Right hindlimb (tissue), 1 donor: ENCODE measurements at regions not wholly inside any gene's neighbourhood (a gene's known extent, or its start where the extent isn't known, plus 50 kb on each side); places are given as distances from the start of the nearest gene placed in this dataset.
A peak's percentile ranks its signal among the peaks of the same experiment; 100 is the strongest.
"Not testable (repeated sequence)": the region's sequence is repeated elsewhere in the genome, so short reads cannot be mapped to it uniquely, and the experiment has no call there.

Source experiments
- DNase-seq: peaks from one replicate; pipeline ENCODE4 v3.0.0-alpha.2; 2018

DNA sequence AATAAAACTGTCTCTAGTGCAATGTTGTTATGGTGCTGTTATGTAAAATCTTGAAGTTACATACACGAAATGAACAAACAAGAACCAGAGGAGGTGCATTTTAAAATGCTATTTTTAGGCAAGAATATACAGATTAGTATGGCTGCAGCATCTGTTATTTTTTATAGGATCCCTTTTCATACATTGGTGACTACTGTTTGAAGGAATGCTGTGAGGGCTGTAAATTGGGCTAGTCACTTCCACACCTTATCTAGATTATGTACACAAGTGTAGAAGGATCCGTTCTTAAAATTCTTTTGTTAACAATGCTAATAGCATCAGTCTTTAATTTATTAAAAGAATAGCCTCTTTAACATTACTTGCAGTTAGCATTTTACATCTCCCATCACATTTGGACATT, 284.3 kb upstream of the MDGA2 start:
- DNase-seq, result no peak

DNA sequence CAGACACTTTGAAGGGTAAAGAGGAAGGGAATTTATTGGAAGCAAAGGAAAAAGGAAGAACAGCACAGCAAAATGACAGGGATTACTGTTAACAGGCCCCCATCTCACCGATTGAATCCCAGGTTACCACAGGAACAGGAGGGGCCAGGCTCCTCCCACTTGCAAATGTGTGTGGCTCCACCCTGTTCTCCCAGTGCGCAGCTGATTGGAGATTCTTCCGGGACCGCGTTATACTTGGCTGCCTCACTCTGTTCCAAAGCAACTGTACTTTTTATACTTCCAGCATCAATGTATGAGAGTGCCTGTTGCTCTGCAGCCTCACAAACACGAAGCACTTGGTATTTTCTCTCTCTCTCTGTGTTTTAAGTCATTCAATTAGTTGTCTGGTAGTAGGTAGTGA, 273.6 kb upstream of the MDGA2 start:
- no peak for DNase-seq

DNA sequence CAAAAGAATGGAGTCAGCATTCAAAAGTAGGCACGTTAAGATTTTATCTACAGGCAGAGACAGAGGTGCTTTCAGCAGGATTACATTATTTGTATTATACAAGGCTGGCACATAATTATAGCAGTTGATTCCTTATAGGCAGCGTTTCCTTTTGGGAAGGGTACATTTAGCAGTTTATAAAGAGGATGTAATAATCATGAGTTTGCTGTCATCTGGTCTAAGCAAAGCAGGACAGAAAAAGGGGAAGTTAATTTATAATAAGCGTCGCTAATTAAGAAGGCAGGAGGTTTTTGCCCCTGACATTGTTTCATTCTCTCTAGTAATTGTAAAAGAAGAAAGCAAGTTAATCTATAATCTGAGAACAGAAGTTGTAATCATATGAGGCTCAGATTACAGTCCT, 259.9 kb upstream of the MDGA2 start:
- no peak for DNase-seq

DNA sequence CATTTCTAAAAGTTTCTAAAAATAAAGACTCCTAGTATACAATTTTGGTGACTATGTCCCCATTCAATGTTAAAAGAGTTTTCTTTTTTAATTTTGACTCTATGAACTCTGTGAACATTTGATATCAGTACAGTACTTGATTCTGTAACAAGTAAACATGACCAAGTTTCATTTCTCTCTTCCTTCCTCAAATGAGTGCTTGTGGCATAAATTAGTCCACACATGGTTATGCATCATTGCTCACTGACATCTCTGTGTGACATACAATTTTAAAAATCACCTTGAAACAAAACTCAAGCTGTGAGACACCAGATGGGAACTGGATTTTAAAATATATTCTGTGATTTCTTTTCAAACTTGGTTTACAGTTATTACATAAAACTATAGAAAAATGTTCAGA, 253.9 kb upstream of the MDGA2 start:
- no peak for DNase-seq

DNA sequence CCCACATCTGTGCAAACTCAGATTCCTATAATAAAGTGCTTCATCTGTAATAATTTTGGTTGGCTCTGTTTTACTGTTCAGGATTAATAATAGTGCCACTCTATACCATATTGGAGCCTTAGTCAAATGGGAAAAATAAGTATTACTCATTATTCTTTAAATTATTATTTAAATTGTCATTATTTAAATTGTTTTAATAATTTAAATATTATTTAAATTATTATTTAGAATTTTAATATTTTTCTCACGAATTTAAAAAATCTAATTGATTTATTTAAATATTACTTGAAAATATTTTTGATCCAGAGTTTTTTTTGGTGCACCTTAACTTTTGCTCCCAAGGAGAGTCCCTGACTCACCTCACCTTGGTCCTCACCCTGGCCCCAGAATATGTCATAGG, 245.7 kb upstream of the MDGA2 start:
- no peak for DNase-seq

DNA sequence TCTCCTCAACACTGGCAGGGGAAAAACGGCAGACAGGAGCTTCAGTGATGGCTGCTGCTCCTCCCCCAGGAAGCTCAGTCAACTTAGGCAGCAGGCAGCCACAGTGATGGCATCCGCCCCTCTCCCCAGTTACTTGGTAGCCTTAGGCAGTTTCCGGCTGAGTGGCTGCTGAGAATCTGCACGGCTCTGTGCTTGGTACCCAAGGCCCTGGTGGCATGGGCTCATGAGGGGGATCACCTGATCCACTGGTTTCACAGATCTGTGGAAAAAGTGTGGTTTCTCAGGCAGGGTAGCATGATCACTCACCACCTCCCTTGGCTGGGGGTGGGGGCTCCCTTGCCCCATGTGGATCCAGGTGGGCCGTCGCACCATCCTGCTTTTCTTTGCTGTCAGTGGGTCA, 244.6 kb upstream of the MDGA2 start:
- DNase-seq, result no peak

DNA sequence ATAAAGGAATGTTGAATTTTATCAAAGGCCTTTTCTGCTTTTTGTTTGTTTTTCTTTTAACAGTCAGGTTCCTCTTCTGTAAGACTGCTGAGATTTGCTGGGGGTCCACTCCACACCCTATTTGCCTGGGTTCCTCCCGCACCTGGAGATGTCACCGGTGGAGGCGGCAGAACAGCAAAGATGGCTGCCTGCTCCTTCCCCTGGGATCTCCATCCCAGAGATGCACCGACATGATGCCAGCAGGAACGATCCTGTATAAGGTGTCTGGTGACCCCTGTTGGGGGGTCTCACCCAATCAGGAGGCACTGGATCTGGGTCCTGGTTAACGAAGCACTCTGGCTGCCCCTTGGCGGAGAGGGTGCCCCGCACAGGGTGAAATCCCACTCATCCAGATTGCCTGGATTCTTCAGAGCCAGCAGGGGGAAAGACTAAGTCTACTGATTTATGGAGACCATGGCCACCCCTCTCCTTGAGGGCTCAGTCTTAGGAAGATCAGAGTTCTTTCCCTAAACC, 244.0 kb upstream of the MDGA2 start:
- no peak for DNase-seq

DNA sequence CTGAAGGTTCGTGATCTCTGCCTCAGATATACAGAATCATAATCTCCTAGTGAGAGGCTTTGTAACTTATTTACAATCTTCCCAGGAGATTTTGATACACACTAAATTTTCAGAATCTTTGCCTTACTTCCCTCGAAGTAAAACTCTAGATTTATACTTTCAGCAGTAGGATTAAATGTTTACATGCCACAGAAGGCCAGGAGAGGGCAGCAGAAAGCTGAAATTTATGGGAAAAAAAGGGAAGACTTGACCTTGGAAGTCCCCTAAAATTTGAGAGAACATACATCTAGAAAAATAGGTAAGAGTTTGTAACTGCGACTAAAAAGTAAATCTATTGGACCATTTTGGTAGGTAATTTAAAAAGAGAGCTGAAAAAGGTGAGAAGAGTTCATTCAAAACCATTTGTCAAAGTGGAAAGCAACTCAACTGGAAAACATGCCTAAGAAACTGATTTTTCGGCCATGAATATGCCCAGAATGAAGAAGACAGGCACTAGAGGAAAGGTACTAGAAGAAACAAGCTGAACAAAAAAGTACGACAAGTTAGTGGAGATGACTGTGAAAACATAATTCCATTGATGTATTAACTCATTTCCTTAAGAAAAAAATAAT, 242.0 kb upstream of the MDGA2 start:
- DNase-seq, result peak; percentile 29

DNA sequence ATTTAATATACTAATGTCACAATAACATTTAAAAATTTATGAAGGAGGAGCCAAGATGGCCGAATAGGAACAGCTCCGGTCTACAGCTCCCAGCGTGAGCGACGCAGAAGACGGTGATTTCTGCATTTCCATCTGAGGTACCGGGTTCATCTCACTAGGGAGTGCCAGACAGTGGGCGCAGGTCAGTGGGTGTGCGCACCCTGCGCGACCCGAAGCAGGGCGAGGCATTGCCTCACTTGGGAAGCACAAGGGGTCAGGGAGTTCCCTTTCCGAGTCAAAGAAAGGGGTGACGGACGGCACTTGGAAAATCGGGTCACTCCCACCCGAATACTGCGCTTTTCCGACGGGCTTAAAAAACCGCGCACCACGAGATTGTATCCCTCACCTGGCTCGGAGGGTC, 225.7 kb upstream of the MDGA2 start:
- DNase-seq, result not testable (repeated sequence)

DNA sequence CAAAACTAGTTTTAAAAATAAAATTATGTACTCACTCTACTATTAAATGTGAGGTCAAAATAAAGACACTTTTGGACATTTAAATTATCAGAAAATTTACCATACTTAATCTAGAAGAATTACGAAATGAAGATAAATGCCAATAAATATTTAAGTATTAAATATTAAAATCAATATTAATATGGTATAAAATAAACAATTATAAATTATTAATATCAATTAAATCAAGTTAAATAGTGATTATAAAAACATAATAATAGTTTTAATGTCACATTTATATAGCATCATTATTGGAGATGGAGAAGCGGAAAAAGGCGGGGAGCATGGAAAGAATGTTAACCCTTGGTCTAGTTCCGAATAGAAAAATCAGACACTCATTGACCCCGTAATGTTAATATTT, 224.3 kb upstream of the MDGA2 start:
- no peak for DNase-seq

DNA sequence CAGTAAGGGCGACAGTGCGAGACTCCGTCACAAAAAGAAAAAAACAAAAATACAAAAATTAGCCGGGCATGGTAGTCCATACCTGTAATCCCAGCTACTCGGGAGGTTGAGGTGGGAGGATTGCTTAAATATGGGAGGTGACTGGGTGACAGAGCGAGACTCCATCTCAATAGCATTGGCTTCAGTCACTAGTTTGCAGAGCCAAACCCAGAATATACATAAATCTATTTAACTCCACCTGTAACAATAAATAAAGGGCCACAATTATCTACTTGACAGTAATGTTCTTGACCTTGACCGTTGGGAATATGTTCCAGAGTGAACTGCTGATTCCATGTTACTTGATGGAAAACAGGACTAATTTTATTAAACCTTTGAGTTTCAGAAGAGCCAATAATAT, 198.9 kb upstream of the MDGA2 start:
- no peak for DNase-seq

DNA sequence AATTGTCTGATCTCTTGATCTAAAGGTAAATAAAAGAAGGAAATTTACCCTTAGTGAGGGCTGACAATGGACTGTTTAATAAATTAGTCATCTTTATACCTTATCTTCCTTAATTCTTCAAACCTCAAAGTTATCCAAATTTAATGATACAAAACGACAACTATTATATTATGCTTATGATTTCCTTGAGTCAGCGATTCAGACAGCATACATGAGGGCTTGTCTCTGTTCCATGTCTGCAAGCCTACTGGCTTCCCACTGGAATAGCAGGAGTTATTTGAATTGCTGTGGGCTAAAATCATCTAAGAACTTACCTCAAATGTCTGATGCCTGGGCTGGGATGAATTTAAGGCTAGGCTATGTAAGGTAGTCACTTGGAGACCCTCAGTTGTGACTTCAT, 197.2 kb upstream of the MDGA2 start:
- DNase-seq, result no peak

DNA sequence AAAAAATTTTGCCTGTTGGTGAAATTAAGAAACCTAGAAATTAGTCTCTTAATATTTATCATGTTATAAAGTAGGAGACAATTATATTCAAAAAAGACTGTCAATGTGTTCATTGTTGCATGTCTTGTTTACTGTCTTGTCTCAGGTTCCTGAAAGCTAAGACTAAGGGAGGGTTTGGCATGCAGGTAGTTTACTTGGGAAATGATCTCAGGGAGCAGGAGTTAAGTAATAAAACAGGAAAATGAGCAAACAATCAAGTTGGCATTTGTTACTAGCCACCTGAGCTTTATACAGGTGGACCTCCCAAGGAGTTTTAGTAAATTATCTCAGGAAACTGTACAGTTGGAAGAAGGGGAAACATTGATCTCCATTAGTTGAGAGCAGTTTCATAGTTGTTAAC, 188.0 kb upstream of the MDGA2 start:
- DNase-seq, result no peak

DNA sequence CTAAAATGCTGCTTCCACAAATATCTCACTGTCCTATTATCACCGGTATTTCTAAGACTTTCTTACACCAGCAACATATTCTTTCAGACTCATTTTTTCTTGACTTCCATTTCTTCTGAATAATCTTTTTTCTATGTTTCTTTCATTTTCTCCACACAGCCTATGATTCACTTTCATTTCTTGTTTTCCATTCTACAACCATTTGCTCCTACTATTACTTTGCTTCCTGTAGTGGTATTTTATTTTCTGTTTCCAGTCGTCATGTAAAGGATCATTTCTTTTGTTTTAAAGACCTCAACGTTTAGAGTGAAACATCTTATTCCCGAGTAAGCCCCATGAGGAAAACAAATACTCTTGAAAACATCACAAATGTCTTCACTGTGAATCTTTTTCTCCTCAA, 182.2 kb upstream of the MDGA2 start:
- DNase-seq, result no peak

DNA sequence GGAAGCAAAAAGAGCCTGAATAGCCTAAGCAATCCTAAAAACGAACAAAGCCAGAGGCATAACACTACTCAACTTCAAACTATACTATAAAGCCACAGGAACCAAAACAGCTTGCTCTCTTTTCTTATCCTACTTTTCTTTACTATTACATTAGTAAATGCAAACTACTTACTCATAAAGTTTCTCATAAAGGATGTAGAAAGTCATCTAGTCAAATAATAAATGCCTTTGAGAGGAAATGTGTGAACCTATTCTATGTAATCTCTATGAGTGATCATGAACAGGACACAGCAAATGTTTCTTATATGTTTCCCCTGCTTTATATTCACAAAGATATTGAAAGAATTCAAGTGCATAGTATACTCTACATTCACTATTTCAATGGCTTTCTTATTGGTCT, 176.9 kb upstream of the MDGA2 start:
- DNase-seq, result no peak

DNA sequence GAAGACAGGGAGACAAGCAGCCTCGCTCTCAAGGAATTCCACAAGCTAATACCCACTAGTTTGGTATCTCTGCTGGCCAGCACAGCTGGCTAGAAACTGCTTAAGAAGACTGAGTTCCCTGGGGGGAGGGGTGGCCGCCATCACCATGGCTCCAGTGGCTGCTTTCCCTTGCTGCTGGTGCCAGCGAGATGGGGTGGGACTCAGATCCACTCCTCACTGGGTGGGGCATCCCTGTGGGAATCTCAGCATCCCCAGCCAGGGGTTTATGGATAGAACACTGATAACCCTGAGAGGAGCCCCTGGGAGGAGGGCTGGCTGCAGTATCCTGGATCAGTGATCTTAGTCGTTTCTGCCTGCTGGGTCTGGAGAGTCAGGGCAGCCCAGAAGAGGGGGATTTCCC, 170.6 kb upstream of the MDGA2 start:
- no peak for DNase-seq

DNA sequence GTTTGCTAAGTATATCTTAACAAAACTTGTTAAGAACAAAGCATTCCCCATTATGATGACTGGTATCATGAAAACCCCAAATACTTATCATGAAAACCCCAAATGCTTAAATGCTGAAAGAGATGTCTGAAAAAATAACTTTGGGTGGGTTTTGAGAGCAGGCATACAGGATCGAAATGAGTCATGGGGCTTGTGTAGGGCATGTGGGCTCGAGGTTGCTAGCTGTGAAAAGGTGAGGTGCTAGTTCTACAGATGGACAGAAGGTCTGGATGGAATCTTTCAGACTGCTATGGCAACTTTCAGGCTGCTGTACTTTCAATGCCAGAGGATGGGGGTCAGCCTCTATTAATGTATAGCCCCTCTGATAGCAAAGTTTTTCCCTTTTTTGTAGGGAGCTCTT, 167.8 kb upstream of the MDGA2 start:
- no peak for DNase-seq

DNA sequence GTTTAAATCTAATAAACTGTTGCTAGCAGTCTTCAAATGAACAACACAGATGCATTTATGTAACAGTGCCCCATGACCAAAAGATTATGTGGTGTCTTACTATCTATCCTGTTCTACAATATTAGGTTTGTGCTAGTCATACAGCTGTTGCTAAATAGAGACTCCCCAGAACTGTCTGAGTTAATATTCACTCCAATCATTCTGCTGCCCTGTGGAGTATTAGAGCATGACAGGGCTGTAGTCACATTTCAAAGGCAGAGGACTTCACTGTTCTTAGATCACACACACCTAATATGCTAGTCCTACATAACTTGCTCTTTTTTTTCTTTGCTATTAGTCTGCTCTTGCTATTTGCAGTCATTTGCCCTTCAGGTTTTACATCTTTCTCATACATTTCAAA, 157.6 kb upstream of the MDGA2 start:
- no peak for DNase-seq

DNA sequence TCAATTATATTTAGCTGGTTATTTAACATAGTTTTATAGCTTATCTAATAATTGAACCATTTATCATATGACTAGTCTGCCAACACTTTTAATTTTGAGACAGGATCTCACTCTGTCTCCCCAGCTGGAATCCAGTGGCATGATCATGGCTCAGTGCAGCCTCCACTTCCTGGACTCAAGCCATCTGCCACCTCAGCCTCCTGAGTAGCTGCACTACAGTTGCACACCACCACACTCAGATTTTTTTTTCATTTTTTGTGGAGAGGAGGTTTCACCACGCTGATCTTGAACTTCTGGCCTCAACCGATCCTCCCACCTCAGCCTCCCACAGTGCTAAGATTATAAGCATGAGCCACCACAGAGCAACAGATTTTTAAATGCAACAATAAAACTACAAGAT, 151.4 kb upstream of the MDGA2 start:
- no peak for DNase-seq

DNA sequence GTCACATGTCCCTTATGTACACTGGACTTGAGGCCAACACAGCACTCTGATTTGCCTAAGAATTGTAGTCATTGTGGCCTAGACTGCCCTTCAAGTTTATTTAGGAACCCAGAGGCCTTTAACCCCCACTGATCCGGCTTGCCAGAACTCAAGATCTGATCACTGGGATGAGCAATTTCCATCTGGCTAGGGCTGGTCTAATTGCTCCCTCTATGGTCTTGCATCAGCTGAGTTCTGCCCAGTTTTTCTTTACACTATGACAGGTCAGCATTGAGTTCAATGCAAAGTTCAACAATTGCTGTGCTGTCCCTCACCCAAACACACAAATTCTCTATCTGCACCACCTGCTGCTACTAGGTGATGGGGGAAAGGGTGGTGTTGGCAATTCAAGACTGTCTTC, 146.9 kb upstream of the MDGA2 start:
- DNase-seq, result no peak

DNA sequence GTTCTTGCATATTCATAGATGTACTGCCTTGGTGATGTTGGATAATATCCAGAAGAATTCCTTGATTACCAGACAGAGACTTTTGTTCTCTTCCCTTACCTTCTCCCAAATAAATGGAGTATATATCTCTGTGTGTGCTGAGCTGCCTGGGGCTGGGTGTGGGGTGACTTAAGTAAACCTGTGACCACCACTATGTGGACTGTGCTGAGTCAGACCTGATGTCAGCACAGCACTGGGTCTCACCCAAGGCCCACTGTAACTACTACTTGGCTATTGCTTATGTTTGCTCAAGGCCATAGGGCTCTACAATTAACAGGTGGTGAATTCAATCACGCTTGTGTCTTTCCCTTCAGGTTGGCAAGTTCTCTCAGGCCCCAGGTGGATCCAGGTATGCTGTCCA, 145.7 kb upstream of the MDGA2 start:
- no peak for DNase-seq

DNA sequence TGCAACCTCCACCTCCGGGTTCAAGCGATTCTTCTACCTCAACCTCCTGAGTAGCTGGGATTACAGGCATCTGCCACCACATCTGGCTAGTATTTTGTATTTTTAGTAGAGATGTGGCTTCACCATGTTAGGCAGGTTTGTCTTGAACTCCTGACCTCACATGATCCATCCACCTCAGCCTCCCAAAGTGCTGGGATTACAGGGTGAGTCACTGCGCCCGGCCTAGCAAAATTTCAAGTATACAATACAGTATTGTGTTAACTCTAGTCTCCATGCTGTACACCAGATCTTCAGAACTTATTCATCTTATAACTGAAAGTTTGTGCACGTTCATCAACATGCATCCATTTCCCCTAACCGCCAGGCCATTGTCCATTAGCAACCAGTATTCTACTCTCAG, 115.1 kb upstream of the MDGA2 start:
- no peak for DNase-seq

DNA sequence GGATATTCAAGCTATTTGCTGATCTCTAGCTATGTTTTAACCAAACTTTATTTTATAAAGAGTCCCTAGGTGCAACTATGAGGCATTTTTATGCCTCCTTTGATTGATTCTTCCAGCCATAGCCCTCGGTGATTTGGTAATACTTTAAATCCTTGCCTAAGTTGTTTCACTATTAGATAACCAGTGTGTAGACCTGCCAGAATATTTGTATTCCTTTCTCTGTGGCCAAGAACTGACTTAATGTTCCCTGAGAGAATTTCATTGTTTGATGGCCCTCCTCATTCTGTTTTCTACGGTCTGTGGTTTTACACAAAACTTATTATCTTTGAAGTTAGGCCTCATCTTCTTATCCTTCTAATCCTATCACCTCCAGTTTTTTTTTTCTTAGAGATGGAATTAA, 109.7 kb upstream of the MDGA2 start:
- DNase-seq, result no peak

DNA sequence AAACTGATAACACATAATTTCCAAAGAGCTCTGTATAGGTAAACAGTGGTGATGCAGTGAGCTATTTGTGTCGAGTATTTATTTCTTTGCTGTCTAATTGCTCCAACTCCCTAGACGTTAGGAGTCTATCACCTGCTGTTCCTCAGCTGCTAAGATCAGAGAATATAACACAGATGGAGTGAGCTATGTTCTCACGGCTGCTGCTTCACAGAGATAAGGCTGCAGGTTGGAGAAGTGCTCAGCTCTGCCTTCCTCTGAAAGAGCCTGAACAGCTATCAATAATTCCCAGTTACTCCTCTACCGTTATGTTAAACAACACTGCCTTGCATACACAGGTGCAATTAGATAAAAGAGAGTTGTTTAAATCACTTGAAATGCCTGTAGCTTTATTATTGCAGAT, 103.2 kb upstream of the MDGA2 start:
- DNase-seq, result no peak

DNA sequence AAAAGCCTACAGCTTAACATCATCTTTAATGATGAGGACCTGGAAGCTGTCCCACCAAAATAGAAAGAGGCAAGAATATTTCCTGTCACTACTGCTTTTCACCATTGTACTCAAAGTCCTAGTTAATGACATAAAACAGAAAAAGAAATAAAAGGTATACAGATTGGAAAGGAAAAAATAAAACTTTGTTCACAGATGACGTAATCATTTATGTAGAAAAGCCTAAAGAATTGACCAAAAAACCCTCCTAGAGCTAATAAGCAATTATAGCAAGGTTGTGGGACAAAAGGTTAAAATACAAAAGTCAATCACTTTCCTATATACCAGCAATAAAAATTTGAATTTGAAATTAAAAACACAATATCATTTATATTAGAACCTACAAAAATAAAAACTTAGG, 97.2 kb upstream of the MDGA2 start:
- DNase-seq, result no peak
